ENCODE measurements at regions not wholly inside any gene's neighbourhood (a gene's known extent, or its start where the extent isn't known, plus 50 kb on each side); places are given as distances from the start of the nearest gene placed in this dataset.

- Mint-ChIP-seq H3K4me1 (no peaks in the 10 kb centered on the region), H3K27ac (no peak overlapping the region), H3K4me3 (no peak overlapping the region), H3K9me3 (peaks cover 3 to 19% of the 10 kb centered on the region in 2 donors), H3K27me3 (no peaks in the 10 kb centered on the region)
- ATAC-seq (no peak), DNase-seq (no peak)
These were observed 155.1 kb upstream of the ZNF462 start for GRCh38 chr9:106707738-106708474.

- no peak for ATAC-seq
- peaks cover 5 to 16% of the 10 kb centered on the region in 2 donors for H3K9me3 Mint-ChIP-seq
- DNase-seq: no peak
- no peak overlapping the region for H3K4me3 Mint-ChIP-seq
- H3K27ac Mint-ChIP-seq: no peak overlapping the region
- H3K27me3 Mint-ChIP-seq: no peaks in the 10 kb centered on the region
- no peaks in the 10 kb centered on the region for H3K4me1 Mint-ChIP-seq
These were observed 154.4 kb upstream of the ZNF462 start for GRCh38 chr9:106708475-106709146.

GRCh38 chr9:106712279-106712678 is 150.7 kb upstream of the ZNF462 start:
- Mint-ChIP-seq H3K4me1 (no peaks in the 10 kb centered on the region), H3K27me3 (no peaks in the 10 kb centered on the region), H3K9me3 (peaks cover 0 to 10% of the 10 kb centered on the region in 2 donors), H3K27ac (no peak overlapping the region), H3K4me3 (no peak overlapping the region)
- no peak for ATAC-seq
- no peak for DNase-seq

DNA sequence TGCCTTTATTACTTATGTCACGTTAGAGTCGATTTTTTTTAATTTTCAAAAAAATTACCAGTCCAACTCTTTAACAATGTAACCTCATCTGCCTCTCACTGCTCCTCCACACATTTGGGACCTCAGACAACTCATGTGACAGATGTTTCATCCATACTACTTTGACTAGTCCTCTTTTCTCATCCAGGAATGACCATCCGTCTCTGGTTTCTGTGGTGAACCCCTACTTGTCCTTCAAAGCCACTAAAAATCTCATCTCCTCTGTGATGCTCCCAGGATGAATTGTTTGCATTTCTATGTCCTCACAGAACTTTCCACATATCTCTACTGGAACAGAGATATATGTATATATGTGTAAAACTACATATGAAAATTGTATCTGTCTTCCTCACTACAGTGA is 149.8 kb upstream of the ZNF462 start:
- peaks cover 0 to 10% of the 10 kb centered on the region in 2 donors for H3K9me3 Mint-ChIP-seq
- ATAC-seq: no peak
- H3K27me3 Mint-ChIP-seq: no peaks in the 10 kb centered on the region
- no peaks in the 10 kb centered on the region for H3K4me1 Mint-ChIP-seq
- H3K27ac Mint-ChIP-seq: no peak overlapping the region
- H3K4me3 Mint-ChIP-seq: no peak overlapping the region
- no peak for DNase-seq

DNA sequence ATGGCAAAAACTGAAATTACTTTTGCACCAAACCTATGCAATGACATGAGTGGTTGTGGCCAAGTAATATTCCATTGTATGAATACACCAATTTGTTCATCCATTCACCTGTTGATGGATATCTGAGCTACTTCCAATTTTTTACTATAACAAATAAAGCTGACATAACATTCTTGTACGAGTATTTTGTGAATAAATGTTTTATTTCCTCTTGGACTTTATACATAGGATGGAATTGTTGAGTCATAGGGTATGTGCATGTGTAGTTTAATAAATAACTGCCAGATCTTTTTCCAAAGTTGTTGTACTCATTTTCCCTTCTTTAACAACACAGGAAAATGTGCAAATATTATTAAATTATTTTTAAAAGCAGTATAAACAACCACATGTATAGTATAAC is 146.1 kb upstream of the ZNF462 start:
- Mint-ChIP-seq H3K27ac (no peak overlapping the region), H3K4me3 (no peak overlapping the region), H3K4me1 (no peaks in the 10 kb centered on the region), H3K9me3 (peaks cover 0 to 17% of the 10 kb centered on the region in 2 donors), H3K27me3 (no peaks in the 10 kb centered on the region)
- no peak for ATAC-seq
- no peak for DNase-seq

DNA sequence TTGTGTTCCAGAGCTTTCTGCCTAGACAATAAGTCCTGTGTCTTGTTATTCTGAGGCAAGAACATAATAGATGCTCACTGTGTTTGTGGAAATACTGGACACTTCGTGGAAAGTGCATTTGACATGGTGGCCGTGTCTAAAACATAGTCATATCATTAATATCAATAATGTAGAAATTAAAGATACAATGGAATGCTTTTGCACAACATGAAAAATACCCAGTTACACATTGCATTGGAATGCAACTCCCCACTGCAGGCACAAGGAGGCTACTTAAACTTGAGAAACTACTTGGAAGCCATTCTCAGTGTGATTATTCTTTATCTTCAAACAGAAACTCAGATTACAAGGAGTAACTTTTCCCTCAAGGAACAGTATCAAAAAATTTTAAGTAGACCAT is 145.3 kb upstream of the ZNF462 start:
- no peaks in the 10 kb centered on the region for H3K27me3 Mint-ChIP-seq
- ATAC-seq (no peak), DNase-seq (no peak)
- no peak overlapping the region for H3K27ac Mint-ChIP-seq
- H3K4me1 Mint-ChIP-seq: no peaks in the 10 kb centered on the region
- H3K4me3 Mint-ChIP-seq: no peak overlapping the region
- H3K9me3 Mint-ChIP-seq: peaks cover 0 to 25% of the 10 kb centered on the region in 2 donors

DNA sequence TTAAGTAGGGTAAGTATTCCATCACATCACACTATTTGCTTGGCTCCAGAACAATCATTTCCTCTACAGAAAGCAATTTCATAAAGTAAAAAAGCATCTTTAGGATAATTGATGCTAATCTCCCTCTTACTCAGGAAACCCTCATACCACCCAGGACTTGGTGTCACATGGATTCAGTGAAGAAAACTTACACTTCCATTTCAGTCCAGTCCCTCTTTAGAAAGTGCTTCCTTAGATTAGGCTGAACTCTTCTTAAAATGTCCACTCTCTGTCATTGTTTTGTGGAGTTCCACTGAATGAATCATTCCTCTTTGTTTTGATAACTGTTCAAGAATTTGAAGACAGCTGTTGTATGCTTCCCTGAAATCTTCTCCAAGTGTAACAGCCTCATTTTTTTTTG is 144.0 kb upstream of the ZNF462 start:
- peaks cover 0 to 20% of the 10 kb centered on the region in 2 donors for H3K9me3 Mint-ChIP-seq
- ATAC-seq: no peak

GRCh38 chr9:106722051-106722753 is 140.8 kb upstream of the ZNF462 start:
- Mint-ChIP-seq H3K27me3 (no peaks in the 10 kb centered on the region), H3K27ac (no peak overlapping the region), H3K9me3 (peaks cover 0 to 15% of the 10 kb centered on the region in 2 donors), H3K4me3 (no peak overlapping the region), H3K4me1 (no peaks in the 10 kb centered on the region)
- ATAC-seq (no peak), DNase-seq (no peak)

More for the DNA sequence above, 144.0 kb upstream of the ZNF462 start:
- no peak overlapping the region for H3K27ac Mint-ChIP-seq
- H3K4me3 Mint-ChIP-seq: no peak overlapping the region
- no peaks in the 10 kb centered on the region for H3K27me3 Mint-ChIP-seq
- H3K4me1 Mint-ChIP-seq: no peaks in the 10 kb centered on the region
- DNase-seq: no peak

- no peak for DNase-seq
- Mint-ChIP-seq H3K9me3 (peaks cover 0 to 15% of the 10 kb centered on the region in 2 donors), H3K4me3 (no peak overlapping the region), H3K4me1 (no peaks in the 10 kb centered on the region), H3K27me3 (no peaks in the 10 kb centered on the region), H3K27ac (no peak overlapping the region)
- ATAC-seq: no peak
These were observed 139.0 kb upstream of the ZNF462 start for GRCh38 chr9:106723926-106724325.

GRCh38 chr9:106724566-106724965 is 138.4 kb upstream of the ZNF462 start:
- ATAC-seq: no peak
- Mint-ChIP-seq H3K9me3 (peaks cover 0 to 11% of the 10 kb centered on the region in 2 donors), H3K27me3 (no peaks in the 10 kb centered on the region), H3K4me1 (no peaks in the 10 kb centered on the region), H3K27ac (no peak overlapping the region), H3K4me3 (no peak overlapping the region)
- no peak for DNase-seq

DNA sequence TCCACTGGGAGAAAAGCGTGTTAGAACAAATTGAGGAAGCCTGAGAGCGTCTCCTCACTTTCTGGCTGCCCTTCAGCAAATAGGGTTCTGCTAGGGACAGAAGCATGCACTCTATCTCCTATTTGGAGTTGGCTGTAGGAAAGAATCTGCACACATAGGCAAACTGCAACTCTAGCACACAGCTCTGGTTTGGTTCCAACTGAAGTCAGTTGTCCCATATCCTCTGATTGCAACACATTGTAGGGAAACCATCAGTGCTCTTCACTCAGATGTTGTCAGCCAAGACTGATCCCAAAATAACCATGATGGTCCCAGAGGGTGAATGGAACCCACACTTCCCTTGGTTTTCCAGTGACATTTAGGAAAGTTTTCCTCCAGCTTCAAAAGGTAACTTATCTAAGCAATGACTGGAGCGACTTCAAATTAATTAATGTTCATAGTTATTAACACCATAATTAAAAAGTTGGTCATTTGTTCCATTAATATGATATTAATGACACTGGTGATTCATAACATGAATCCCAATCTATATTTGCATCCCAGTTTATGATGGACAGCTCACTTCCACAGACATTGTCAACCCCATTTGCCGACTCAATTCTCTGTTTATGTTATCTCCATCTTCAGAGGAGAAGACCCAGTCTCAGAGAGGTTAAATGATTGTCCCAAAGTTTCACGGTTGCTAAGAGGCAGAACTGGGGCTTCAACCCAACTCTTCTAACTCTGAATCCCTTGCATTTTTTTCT is 136.7 kb upstream of the ZNF462 start:
- H3K4me3 Mint-ChIP-seq: no peak overlapping the region
- no peak for DNase-seq

GRCh38 chr9:106727969-106728368 is 135.0 kb upstream of the ZNF462 start:
- Mint-ChIP-seq H3K27ac (no peak overlapping the region), H3K4me3 (no peak overlapping the region), H3K27me3 (no peaks in the 10 kb centered on the region), H3K4me1 (no peaks in the 10 kb centered on the region), H3K9me3 (peaks cover 0 to 4% of the 10 kb centered on the region in 2 donors)
- DNase-seq (no peak), ATAC-seq (no peak)

More for the DNA sequence above, 136.7 kb upstream of the ZNF462 start:
- Mint-ChIP-seq H3K27ac (no peak overlapping the region), H3K9me3 (peaks cover 0 to 11% of the 10 kb centered on the region in 2 donors), H3K27me3 (no peaks in the 10 kb centered on the region), H3K4me1 (no peaks in the 10 kb centered on the region)
- no peak for ATAC-seq

- DNase-seq: no peak
- Mint-ChIP-seq H3K27ac (no peak overlapping the region), H3K4me1 (no peaks in the 10 kb centered on the region), H3K4me3 (no peak overlapping the region), H3K9me3 (peaks cover 0 to 4% of the 10 kb centered on the region in 2 donors), H3K27me3 (no peaks in the 10 kb centered on the region)
- no peak for ATAC-seq
These were observed 134.1 kb upstream of the ZNF462 start for GRCh38 chr9:106728860-106729259.

- H3K9me3 Mint-ChIP-seq: peaks cover 4 to 8% of the 10 kb centered on the region in 2 donors
- ATAC-seq: no peak
- H3K27me3 Mint-ChIP-seq: no peaks in the 10 kb centered on the region
- DNase-seq: no peak
- H3K4me3 Mint-ChIP-seq: no peak overlapping the region
- H3K27ac Mint-ChIP-seq: no peak overlapping the region
- H3K4me1 Mint-ChIP-seq: no peaks in the 10 kb centered on the region
These were observed 131.1 kb upstream of the ZNF462 start for GRCh38 chr9:106731910-106732309.

GRCh38 chr9:106733828-106734380 is 129.1 kb upstream of the ZNF462 start:
- H3K4me3 Mint-ChIP-seq: no peak overlapping the region
- no peak overlapping the region for H3K27ac Mint-ChIP-seq
- ATAC-seq: no peak
- H3K9me3 Mint-ChIP-seq: peaks cover 8% of the 10 kb centered on the region in 2 donors
- no peak for DNase-seq
- H3K27me3 Mint-ChIP-seq: no peaks in the 10 kb centered on the region
- no peaks in the 10 kb centered on the region for H3K4me1 Mint-ChIP-seq

Measured in stimulated activated naive CD8-positive, alpha-beta T cell treated with anti-CD3 and anti-CD28 coated beads, Interleukin-15, amount 100 ng/mL, for 72 hours (primary cell).